DMS114 treated with DMSO at 0.1 percent for 48 hours (cell line): ENCODE measurements at regions not wholly inside any gene's neighbourhood (a gene's known extent, or its start where the extent isn't known, plus 50 kb on each side); places are given as distances from the start of the nearest gene placed in this dataset.

Experiments used
- DNase-seq: peaks from one replicate; lab custom pipeline; 2025; ENCODE audit not compliant: unreplicated experiment; lab: John Stamatoyannopoulos, UW

DNA sequence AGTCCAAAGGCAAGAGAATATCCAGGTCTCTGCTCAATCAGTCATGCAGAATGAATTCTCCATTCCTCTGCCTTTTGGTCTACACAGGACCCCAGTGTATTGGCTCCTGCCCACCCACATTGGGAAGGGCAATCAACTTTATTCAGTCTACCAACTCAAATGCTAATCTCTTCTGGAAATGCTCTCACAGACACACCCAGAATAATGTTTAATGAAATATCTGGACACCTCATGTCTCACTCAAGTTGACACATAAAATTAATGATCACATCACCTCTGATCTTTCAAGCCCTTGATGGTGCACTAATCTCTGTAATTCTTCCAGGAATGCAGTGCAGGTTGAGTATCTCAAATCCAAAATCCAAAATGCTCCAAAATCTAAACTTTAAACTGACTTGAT, 315.6 kb downstream of the HRH4 start:
- DNase-seq = no peak

DNA sequence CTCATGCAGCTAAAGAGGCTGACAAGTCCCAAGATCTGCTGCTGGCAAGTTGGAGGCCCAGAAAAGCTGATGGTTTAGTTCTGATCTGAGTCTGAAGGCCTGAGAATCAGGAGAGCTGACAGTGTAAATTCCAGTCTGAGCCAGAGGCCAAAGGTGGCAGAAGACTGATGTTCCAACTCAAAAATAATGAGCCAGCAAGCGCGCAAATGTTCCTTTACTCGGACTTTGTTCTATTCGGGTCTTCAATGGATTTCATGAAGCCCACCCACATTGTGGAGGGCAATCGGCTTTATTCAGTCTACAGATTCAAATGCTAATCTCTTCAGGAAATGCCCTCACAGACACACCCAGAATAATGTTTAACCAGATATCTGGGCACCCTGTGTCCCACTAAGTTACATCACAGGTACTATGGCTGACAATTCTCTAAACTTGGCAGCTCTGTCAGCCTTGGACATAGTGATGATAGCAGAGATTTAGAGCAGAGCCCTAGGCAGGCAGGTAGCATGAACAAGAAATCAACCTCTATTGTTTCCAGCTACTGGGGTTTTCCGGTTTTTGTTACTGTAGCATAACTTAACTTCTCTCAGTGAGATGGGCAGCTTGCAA, 318.5 kb downstream of the HRH4 start:
- DNase-seq = no peak

DNA sequence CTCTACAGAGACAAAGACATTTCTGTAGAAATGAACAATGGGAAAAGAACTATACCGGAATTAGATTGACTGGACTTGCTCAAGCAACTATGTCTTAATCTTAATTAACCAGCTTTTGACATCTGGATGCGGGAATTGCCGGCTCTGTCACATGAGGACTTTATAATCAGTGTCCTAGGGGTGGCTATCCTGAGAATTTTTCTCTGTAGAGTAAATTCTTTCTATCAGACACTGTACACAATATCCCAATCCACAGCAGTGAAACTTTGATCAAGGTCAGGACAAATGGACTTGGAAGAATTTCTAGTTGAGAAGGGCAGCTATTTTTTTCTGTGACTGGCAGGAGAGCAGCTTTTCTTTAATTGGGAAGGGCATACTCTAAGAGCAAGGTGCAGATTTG, 322.1 kb downstream of the HRH4 start:
- no peak for DNase-seq

DNA sequence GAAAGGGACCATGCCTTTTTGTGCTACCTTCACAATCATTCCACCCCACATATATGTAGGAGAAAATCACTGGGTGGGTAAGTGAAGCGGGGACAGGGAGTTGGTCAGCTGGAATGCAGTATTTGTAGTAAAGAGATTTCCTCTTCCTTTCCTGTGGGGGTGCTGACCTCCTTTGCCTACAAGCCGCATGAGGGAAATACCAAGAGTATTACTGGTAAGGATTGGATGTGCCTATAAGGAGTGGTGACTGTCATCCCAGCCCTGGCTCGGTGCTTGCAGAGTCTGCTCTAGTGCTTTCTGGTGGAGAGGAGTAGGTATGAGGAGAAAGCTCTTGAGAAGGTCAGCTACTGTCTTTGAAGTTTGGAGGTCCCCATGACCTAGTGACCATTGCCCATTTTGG, 324.6 kb downstream of the HRH4 start:
- DNase-seq = no peak

DNA sequence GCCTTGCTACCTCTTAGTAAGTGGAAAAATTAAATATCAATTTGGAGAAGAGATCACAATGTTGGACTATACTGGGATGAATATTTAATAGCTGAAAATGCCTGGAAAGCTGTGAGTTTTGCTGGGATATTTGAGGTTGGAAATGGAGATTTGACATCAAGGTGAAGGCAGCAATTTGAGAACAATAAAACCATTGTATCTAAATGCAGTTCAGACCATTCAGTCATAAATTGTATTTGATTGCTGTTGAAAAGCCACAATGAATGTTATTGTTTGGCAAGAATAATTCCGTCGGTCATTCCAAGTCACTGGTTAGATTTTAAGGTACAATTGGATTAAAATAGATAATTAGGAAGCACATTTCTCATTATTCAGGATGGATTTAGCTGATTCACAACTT, 325.6 kb downstream of the HRH4 start:
- no peak for DNase-seq

DNA sequence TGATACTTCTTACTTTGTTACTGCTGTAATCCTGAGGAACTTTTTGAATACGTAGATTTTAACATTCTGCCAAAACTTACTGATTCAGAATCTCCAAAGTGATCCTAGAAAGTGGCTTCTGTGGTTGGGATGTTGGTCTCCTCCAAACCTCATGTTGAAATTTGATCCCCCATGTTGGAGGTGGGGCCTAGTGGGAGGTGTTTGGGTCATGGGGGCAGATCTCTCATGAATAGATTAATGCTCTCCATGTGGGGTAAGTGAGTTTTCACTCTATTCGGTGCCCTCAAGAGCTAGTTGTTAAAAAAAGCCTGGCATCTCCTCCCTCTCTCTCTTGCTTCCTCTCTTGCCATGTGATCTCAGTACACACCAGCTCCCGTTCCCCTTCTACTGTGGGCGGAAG, 329.9 kb downstream of the HRH4 start:
- DNase-seq = no peak

DNA sequence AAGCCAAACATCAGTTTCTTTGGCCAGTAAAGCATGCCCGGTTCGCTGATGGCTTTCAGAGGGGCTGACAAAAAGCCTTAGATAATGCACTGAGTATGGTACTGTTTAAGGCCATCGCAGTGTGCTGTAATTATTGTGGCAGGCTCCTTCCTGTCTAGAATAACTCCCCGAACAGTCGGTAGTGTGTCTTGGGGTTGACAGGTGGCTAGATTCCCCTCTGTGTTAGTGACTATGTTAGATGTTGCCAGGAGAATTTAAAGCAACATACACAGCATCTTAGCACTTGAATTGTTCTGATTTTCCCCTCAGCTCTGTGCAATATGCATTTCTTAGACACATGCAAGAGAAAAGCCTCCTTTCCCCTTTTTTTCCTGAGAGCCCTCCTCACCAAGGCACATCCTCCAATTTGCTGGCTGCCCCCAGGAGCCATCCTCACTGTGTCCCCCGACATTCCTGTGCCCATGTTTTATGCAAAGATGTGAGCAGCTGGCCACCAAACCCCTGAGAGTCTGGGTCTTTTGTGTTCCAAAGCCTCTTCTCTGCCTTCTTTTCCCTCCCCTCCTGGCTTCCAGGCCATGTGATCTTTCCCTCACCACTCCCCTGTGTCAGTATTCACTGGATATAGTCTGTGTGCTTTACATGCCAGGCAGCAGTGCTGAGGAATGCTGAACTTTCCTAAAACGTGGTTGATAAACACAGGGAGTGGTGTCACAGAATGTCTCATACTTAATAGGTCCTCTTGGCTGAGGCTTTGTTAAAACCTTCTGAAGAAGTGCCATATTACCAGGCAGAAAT, 331.5 kb downstream of the HRH4 start:
- DNase-seq = no peak

DNA sequence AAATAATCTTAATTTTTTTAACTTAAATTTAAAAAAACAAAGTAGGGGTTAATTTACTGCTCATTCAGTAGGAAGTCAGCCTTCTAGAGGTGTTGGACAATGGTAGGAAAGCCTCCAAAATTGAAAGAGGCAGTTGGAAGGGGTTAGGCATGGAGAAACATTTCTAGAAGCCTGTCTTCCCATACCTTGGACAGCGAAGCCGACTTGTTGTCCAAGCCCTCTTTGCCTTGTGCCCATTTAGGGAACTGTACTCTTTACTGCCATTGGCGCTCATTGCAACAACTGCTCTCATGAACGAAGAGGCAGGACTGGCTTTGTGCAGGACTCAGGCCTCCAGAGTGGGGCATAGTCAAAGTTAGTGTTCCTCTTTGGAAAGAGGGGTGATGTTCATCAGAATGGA, 333.3 kb downstream of the HRH4 start:
- no peak for DNase-seq

DNA sequence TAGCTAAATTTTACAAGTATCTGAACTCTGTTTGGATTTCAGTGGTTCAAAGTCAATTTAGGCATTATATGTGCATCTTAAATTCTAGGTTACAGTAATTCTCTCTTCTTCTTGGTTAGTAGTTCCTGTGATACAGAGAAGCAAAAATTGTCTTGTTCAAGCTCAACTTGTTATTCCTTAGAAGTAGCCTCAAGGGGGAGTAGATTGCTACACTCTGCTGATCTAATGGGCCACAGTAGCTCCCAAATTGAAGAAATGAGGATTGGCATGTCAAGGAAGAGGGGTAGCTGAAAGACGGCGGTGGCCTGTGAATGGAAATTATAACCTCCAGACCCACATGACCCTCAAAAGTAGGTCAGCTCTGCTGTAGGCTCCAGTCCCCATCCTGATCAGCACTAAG, 334.7 kb downstream of the HRH4 start:
- no peak for DNase-seq

DNA sequence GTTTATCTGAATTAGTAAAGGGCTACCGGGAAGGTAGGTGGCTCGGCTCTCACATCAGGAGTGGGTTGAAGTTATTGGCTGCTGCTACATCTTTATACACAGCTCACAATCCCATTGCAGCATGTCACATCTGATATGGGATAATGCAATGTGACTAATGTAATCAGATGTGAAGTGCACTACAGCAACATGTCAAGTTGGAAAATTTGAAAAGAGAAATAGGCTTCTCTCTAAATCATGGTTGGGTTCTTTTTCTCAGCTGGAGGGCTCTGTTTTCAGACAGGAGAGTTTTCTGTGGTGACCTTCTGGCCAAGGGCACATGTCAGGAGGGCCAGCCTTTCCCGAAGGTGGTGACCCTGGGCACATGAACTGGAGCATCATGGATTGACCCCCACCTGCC, 337.5 kb downstream of the HRH4 start:
- DNase-seq = no peak

DNA sequence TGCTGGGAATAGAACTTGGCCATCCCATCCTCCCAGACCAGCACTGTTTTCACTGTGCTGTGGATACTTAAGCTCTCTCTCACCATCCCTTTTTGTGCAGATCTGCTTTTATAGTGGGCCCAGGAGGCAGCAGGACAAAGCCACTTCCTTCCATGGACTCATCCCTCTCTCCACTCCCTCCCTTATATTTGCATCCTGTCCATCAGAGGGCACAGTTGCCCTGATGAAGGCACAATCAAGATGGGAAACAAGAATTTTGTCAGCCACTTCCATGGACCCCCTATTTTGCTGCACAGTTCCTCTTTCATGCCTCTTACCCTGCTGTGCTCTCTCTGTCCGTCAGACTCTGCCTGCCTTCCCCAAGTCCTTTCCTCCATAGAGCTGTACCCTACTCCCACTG, 338.7 kb downstream of the HRH4 start:
- no peak for DNase-seq

DNA sequence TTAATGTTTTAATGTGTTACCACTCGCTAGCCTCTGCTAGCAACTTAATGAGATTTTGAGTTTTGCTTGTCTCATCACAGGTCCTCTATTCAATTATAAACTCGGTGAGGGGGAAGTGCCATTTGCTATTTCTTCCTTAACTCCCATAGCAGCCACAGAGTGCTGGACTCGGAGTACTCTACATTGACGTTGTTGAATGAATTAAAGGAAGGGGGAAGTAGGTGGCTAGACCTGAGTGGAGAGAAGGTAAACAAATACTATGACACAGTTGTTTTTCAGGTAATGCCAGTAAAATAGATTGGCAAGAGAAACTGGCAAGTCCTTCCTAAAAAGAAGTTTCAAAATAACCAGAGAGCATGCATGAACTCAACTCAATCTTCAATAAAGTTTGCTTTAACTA, 339.3 kb downstream of the HRH4 start:
- DNase-seq = no peak

DNA sequence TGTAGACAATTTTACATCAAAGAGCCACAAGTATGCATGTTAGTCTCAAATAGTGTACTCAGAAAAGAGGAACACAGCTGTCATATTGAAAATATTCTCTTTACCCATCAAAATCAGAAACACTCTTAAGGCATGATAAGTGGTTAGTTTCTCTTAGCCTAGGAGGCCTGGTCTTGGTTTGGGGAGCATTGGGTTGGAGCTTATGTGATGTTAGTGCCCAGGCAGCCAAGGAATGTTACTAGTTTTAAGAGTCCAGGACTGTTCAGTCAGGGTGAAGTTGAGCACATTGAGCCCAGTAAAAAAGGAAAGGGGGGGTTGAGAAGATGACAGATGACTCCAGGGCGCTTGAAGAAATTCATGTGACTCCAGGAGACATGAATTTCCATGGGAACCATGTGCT, 340.6 kb downstream of the HRH4 start:
- DNase-seq = no peak

DNA sequence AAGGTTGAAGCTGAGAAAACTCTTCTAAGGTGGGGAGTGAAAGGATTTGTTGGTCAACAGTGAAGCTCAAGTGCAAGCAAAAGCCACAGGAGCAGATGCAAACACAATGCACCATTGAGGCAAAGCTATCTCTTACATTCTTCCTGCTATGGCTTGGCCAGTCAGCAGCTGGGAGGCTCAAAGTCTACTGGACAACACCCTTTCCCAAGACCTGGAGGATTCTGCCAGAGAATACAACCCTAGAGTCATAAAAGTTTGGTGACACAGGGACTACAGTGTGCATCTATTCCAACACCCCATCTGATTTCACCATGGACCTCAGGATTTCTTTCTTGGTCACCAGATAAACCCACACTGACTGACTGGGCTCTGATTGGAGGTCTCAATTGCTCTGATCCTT, 342.0 kb downstream of the HRH4 start:
- no peak for DNase-seq

DNA sequence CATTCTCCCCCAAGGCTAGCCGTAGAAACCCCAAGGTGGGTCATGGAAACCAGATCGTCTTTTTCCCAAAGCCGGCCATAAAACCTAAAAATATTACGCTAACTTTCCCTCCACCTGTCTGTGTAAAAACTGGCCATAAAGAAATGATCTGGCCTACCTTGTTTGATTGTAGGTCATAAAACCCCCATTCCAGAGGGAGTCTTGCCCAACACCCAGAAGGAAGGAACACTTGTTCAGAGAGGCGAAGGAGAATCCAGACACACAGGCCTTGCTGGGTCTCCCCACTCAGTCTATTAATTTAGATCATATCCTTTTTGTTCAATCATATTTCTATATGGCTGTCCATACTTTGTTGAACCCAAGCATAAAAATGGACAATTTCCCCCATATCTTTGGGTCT, 344.7 kb downstream of the HRH4 start:
- no peak for DNase-seq

DNA sequence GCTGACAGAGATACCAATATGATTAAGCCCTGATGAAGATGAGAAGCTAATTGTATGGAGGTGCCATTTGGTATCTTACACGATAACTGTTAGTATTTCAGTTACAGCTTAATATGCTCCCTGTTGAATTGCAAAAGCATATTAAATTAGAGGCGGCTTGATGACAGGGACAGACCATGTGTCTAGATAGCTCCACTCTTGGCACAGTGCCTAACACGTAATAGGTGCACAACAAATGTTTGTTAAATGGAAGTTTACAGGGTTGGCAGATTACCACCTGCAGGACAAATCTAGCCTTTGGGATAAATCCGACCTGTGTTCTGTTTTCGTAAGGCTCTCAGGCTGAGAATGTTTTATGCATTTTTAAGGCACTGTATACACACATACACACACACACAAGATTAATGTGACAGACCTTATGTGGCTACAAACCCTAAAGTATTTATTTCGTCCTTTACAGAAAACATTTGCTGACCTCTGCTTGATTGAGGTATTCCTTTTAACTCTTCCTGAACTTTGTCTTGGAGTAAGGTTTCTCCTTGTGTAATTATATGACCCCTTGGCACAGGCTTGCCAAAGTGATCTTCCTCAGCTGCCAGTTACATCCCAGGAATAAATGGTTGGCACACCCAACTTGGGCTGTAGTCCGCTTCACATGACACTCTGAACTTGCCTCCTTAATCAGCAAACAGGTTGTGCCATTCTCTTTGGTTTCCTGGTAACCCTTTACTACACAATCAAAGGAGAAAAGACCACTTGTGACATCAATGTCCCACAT, 348.9 kb downstream of the HRH4 start:
- DNase-seq = no peak

DNA sequence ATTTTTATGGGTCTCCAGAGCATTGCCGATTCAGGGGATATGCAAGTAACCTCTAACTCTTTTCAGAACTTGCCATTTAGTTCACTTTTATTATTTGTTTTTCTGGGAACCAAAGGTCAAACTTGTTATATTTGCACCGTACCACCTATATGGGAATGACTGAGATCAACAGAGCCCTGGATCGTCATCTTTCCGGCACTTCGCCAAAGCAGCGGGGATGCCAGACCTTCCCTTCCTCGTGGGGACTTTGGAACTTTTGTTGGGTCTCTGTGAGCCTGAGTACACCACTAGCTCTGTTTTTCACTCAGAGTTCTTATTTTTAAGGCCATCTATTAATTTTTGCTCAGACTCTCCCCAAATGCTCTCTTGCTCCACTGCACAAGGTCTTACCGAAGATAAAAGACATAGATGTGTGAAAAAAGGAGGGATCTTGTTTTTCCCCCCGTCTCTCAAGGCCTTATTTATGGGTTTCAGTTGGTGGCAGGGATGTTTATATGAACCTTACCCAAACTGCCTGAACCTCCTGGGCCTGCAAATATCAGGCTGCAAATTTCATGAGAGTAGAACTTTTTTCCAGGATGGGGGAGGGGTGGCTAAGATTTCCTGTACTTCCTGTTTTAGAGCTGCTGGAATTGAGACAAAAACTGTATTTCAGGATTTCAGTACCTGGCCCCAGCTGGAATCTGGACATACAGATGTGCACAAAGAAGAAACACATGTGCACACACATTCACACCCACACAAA, 350.3 kb downstream of the HRH4 start:
- no peak for DNase-seq

DNA sequence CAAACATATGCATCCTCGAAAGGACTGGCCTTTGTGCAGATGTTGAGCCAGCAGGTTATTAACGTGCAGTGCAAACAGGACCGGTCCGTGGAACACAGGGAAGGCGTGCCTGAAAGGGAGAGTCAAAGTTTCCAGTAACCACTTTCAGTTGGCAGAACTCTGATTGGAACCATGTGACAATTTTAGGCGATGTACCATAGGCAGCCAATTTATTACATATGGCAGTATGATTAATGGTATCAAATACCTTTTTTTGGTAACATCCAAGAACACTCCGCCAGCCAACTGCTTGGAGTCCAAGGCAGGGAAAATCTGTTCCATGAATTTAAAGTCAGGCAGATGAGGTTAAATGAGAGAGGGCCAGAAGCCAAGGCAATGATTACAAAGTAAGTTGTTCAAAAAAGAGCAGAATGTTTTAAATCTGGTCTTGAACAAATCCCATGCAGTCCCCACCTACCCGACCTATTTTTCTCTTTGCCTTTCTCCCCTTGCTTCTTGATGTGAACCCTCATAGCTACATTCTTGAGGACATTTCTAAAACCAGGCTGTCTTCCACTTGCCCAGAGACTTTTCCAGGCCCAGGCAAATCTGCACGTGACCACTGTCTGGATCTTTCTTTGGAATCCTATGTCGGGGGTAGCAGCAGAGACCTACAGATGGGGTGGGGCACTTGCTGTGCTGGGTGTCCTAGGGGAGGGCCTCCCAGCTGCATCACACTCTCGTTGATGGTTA, 351.7 kb downstream of the HRH4 start:
- no peak for DNase-seq

DNA sequence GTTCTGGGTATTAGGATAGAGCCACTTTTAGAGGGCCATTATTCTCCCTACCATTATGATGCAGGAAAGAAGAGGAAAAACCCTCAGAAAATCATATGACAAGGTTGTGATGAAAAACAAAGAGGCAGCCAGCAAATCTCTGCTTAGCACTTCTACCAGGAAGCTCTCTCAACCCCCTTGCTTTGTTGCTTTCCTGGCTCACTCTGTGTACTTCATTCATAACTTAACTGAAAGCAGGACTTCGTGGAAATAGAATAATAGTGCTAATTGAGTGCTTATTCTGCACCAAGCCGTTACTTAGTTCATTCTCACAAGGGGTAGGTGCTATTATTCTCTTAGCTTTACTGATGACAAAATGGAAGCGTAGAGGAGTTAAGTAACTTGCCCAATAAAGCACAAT, 354.1 kb downstream of the HRH4 start:
- DNase-seq = no peak

DNA sequence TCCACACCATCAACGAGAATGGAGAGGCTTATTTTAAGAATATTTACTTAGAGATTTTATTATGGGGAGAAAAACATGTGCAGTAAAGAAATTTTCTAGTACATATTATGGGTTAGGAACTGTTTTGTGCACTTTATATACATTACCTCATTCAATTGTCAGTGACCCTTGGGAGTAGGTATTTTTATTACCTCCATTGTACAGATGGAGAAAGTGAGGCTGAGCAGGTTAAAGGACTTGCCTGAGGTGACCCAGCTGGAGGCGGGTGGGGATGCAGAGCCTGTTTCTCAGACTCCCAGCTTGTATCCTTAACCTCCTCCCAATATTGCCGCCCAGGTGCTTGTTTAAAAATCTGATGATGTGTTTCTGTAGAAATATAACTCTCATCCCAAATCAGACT, 356.7 kb downstream of the HRH4 start:
- DNase-seq = no peak
